PC-9 (cell line): ENCODE measurements at regions not wholly inside any gene's neighbourhood (a gene's known extent, or its start where the extent isn't known, plus 50 kb on each side); places are given as distances from the start of the nearest gene placed in this dataset.

Experiments used
- BruUV-seq: library from RNA; stranded (reverse); fragments of 400-500 nt; replicated peaks from 2 replicates; lab custom pipeline; 2021; lab: Mats Ljungman, UMichigan
- CTCF ChIA-PET: fragments of 300-600 bp; sonication (Branson Sonifier 250); formaldehyde crosslinking; loops from one replicate; lab custom pipeline; 2022; ENCODE audit warnings: antibody characterized with exemption; lab: Charles Lee
- POLR2A ChIA-PET: fragments of 300-600 bp; sonication (Branson Sonifier 250); formaldehyde crosslinking; loops from one replicate; lab custom pipeline; 2022; ENCODE audit warnings: antibody characterized with exemption; ENCODE audit not compliant: unreplicated experiment; lab: Charles Lee
- DNase-seq, 2 experiments: peaks; one replicate each; pipeline versions ENCODE4 v3.0.0 to v3.0.0-alpha.2; 2015 to 2022; ENCODE audit warnings: mixed read lengths in 1 of 2
- H2AFZ ChIP-seq: fragments of 200-600 bp; sonication (generic); 2 replicates; pipeline ENCODE4 v1.8.1; 2017; ENCODE audit warnings: antibody characterized with exemption
- H3F3A ChIP-seq: fragments of 200-600 bp; sonication (generic); 2 replicates; pipeline ENCODE4 v1.8.1; 2017; ENCODE audit warnings: antibody characterized with exemption, mild to moderate bottlenecking, low read depth; ENCODE audit not compliant: insufficient read depth
- H3K27ac ChIP-seq: fragments of 200-600 bp; sonication (generic); 2 replicates; pipeline ENCODE4 v1.6.1; 2016; ENCODE audit warnings: mixed run types
- H3K27me3 ChIP-seq: fragments of 200-600 bp; sonication (generic); 2 replicates; pipeline ENCODE4 v1.6.1; 2016; ENCODE audit warnings: low read depth, mixed run types; ENCODE audit not compliant: insufficient read depth
- H3K36me3 ChIP-seq: fragments of 200-600 bp; sonication (generic); 2 replicates; pipeline ENCODE4 v1.6.1; 2016; ENCODE audit warnings: low read depth, mixed run types
- H3K4me1 ChIP-seq: fragments of 200-600 bp; sonication (generic); replicated peaks from 2 replicates; pipeline ENCODE4 v1.6.1; 2016; ENCODE audit warnings: mixed run types; ENCODE audit not compliant: insufficient read depth
- H3K4me2 ChIP-seq: fragments of 200-600 bp; sonication (generic); 2 replicates; pipeline ENCODE4 v1.6.1; 2017; ENCODE audit warnings: mixed run types
- H3K4me3 ChIP-seq: fragments of 200-600 bp; sonication (generic); 2 replicates; pipeline ENCODE4 v1.6.1; 2016; ENCODE audit warnings: mixed run types
- H3K79me2 ChIP-seq: fragments of 200-600 bp; sonication (generic); 2 replicates; pipeline ENCODE4 v1.6.1; 2017; ENCODE audit warnings: low read depth, mixed run types
- H3K9me2 ChIP-seq: fragments of 200-600 bp; sonication (generic); 2 replicates; pipeline ENCODE4 v1.8.1; 2017; ENCODE audit warnings: mild to moderate bottlenecking; ENCODE audit not compliant: insufficient read depth
- H3K9me3 ChIP-seq: fragments of 200-600 bp; sonication (generic); 2 replicates; pipeline ENCODE4 v1.8.1; 2016; ENCODE audit warnings: low read depth; ENCODE audit not compliant: insufficient read depth
- H4K20me1 ChIP-seq: fragments of 200-600 bp; sonication (generic); 2 replicates; pipeline ENCODE4 v1.8.1; 2017; ENCODE audit not compliant: insufficient read depth
- CTCF ChIP-seq: fragments of 200-600 bp; sonication (generic); conservative IDR thresholded peaks from 2 replicates; pipeline ENCODE4 v1.6.1; 2017; ENCODE audit warnings: mixed run types, antibody characterized with exemption, mild to moderate bottlenecking, moderate library complexity
- EZH2 ChIP-seq: fragments of 200-600 bp; sonication (generic); IDR thresholded peaks from 2 replicates; pipeline ENCODE4 v1.8.0; 2017; ENCODE audit warnings: antibody characterized with exemption, low read depth
- intact Hi-C: fragments of 100-400 bp; cut with micrococcal nuclease; formaldehyde crosslinking; loops from one replicate; pipeline ENCODE4 v1.10.0; 2022; ENCODE audit not compliant: unreplicated experiment

- no peaks in the 10 kb centered on the region for H4K20me1 ChIP-seq
- H3K4me2 ChIP-seq = no peak overlapping the region
- H3K79me2 ChIP-seq = no peaks in the 10 kb centered on the region
- H3K27me3 ChIP-seq = no peaks in the 10 kb centered on the region
- H2AFZ ChIP-seq = no peak overlapping the region
- no peaks in the 10 kb centered on the region for H3K9me2 ChIP-seq
- BruUV-seq = no TSS peak
- ChIA-PET POLR2A (interaction anchor here (0.6 kb wide), 1 partner anchor 159 kb away, joined by 4 read pairs; no protein-coding TSS in a partner anchor), CTCF (no interaction called here)
- no peaks in the 10 kb centered on the region for H3K9me3 ChIP-seq
- H3K4me3 ChIP-seq = no peak overlapping the region
- TF ChIP-seq EZH2 = no peak
- no peak for TF ChIP-seq CTCF
- intact Hi-C loops = no loop called here
- H3K36me3 ChIP-seq = no peaks in the 10 kb centered on the region
- H3K4me1 ChIP-seq = no peaks in the 10 kb centered on the region
- H3K27ac ChIP-seq = no peak overlapping the region
- DNase-seq = no peak
- H3F3A ChIP-seq = no peaks in the 10 kb centered on the region
Observed at GRCh38 chr10:124245806-124246440, 152.5 kb upstream of the CHST15 start.

DNA sequence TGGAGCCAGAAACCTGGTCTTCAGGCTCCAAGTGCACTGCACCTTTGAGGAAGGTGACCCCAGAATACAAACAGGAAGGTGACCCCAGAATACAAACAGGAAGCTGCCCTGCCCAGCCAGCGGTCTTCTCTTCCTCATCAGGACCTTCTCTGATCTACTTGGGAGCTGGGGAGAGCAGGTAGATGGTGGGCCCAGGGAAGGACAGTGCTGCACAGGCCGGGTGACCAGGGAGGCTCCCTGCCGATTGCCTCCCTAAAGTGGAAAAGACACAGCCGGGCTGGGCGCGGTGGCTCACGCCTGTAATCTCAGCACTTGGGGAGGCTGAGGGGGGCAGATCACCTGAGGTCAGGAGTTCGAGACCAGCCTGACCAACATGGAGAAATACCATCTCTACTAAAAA is 151.8 kb upstream of the CHST15 start:
- no peaks in the 10 kb centered on the region for H3K9me3 ChIP-seq
- TF ChIP-seq EZH2 = no peak
- TF ChIP-seq CTCF = no peak
- no peaks in the 10 kb centered on the region for H3K79me2 ChIP-seq
- H2AFZ ChIP-seq = no peak overlapping the region
- no peaks in the 10 kb centered on the region for H3K27me3 ChIP-seq
- ChIA-PET POLR2A (interaction anchor here (0.6 kb wide), 1 partner anchor 158 kb away, joined by 4 read pairs; no protein-coding TSS in a partner anchor), CTCF (no interaction called here)
- no peaks in the 10 kb centered on the region for H3K4me1 ChIP-seq
- no peak overlapping the region for H3K4me2 ChIP-seq
- BruUV-seq = no TSS peak
- H3K36me3 ChIP-seq = no peaks in the 10 kb centered on the region
- intact Hi-C loops = no loop called here
- no peaks in the 10 kb centered on the region for H3K9me2 ChIP-seq
- H4K20me1 ChIP-seq = no peaks in the 10 kb centered on the region
- DNase-seq = no peak
- H3K4me3 ChIP-seq = no peak overlapping the region
- no peaks in the 10 kb centered on the region for H3F3A ChIP-seq
- H3K27ac ChIP-seq = no peak overlapping the region

- intact Hi-C loops = no loop called here
- POLR2A ChIA-PET = no interaction called here
Observed at GRCh38 chr10:124244256-124244877, 151.0 kb upstream of the CHST15 start.

More at GRCh38 chr10:124244256-124244877, 151.0 kb upstream of the CHST15 start:
- Histone ChIP-seq H3K4me1 (no peaks in the 10 kb centered on the region), H3K27me3 (no peaks in the 10 kb centered on the region), H2AFZ (no peak overlapping the region), H3K4me2 (no peak overlapping the region), H3K9me3 (no peaks in the 10 kb centered on the region), H3K9me2 (no peaks in the 10 kb centered on the region), H3F3A (no peaks in the 10 kb centered on the region), H3K27ac (no peak overlapping the region), H4K20me1 (no peaks in the 10 kb centered on the region), H3K4me3 (no peak overlapping the region), H3K36me3 (no peaks in the 10 kb centered on the region), H3K79me2 (no peaks in the 10 kb centered on the region)
- BruUV-seq = no TSS peak
- no peak for DNase-seq
- CTCF ChIA-PET = no interaction called here
- no peak for TF ChIP-seq CTCF
- TF ChIP-seq EZH2 = no peak
